Ureter (tissue), 1 donor: ENCODE measurements at regions not wholly inside any gene's neighbourhood (a gene's known extent, or its start where the extent isn't known, plus 50 kb on each side); places are given as distances from the start of the nearest gene placed in this dataset.
A peak's percentile ranks its signal among the peaks of the same experiment; 100 is the strongest.
"Not testable (repeated sequence)": the region's sequence is repeated elsewhere in the genome, so short reads cannot be mapped to it uniquely, and the experiment has no call there.

Source experiments
- DNase-seq: peaks from one replicate; pipeline ENCODE4 v3.0.0-alpha.2; 2020; ENCODE audit warnings: low spot score
- donor health status: DM: yes; HTN: yes; CAD: no.

- DNase-seq, result not testable (repeated sequence)
Measured at GRCh38 chr1:610538-610937, 75.9 kb downstream of the OR4F16 start.

DNA sequence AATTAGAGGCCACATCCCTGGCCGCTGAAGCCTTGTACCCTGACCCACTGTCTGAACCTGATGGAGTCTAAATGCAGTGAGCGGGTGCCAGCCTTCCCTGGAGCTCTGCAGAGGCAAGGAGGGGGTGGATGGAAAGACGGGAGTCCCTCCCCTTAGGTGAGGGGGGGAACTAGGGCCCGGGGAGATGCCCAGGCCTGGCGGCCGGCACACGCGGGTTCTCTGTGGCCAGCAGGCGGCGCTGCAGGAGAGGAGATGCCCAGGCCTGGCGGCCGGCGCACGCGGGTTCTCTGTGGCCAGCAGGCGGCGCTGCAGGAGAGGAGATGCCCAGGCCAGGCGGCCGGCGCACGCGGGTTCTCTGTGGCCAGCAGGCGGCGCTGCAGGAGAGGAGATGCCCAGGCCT is 77.3 kb downstream of the OR4F16 start:
- not testable (repeated sequence) for DNase-seq

GRCh38 chr1:605279-605678 is 81.2 kb downstream of the OR4F16 start:
- DNase-seq, result not testable (repeated sequence)

DNA sequence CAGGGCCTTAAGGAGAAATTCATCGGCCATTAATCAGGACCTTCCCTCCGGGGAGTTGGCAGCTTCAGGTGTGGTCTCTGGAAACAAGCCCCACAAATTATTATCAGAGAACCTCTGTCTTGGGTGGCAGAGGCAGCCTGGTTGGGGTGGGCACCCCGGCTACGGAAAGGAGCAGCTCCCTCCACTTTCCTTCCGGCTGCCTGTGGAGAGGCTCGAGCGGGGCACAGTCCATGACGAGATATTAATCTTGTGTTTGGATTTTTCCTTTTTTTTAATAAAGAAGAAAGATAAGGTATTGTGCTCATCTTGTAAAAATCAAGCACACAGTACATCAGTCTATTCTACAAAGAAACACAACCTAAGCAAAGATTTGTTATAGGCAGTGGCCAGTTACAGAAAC is 98.2 kb downstream of the OR4F16 start:
- not testable (repeated sequence) for DNase-seq

- peak; percentile 72 for DNase-seq
Measured at GRCh38 chr1:585992-586391, 100.5 kb downstream of the OR4F16 start.
